ENCODE measurements at regions not wholly inside any gene's neighbourhood (a gene's known extent, or its start where the extent isn't known, plus 50 kb on each side); places are given as distances from the start of the nearest gene placed in this dataset.

DNA sequence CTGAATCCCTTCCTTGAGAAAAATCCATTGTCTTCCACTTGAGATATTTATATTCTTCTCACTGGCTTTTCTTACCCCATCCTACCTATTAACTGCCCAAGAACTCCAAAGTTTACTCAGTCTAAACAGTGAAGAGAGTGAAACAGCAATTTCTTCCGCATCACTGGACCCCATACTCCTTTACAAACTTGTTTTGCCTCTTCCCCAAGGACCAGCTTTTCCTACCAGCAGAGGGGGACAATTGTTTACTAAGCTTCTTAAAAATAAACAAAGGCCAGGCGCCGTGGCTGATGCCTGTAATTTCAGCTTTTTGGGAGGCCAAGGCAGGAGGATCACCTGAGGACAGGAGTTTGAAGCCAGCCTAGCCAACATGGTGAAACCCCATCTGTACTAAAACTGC, 52.0 kb downstream of the LRATD1 start:
- DNase-seq = no peak
- intact Hi-C loops (cut with DNase I; ENCODE audit: low total_unique reads) (no loop called here), in situ Hi-C loops (cut with MboI; ENCODE audit: low sequenced_read_pairs in 4 of 4) (no loop called here)
- H3K9me3 ChIP-seq = no peaks in the 10 kb centered on the region
- H3K4me1 ChIP-seq = no peaks in the 10 kb centered on the region
- ATAC-seq = no peak
- no peak overlapping the region for H3K4me3 ChIP-seq
- H3K36me3 ChIP-seq = no peaks in the 10 kb centered on the region
- H3K27me3 ChIP-seq = no peaks in the 10 kb centered on the region
- H3K27ac ChIP-seq = no peak overlapping the region
- no peak for TF ChIP-seq POLR2A (IDR thresholded peaks at IDR 0.05)
- TF ChIP-seq, protein P1, sequence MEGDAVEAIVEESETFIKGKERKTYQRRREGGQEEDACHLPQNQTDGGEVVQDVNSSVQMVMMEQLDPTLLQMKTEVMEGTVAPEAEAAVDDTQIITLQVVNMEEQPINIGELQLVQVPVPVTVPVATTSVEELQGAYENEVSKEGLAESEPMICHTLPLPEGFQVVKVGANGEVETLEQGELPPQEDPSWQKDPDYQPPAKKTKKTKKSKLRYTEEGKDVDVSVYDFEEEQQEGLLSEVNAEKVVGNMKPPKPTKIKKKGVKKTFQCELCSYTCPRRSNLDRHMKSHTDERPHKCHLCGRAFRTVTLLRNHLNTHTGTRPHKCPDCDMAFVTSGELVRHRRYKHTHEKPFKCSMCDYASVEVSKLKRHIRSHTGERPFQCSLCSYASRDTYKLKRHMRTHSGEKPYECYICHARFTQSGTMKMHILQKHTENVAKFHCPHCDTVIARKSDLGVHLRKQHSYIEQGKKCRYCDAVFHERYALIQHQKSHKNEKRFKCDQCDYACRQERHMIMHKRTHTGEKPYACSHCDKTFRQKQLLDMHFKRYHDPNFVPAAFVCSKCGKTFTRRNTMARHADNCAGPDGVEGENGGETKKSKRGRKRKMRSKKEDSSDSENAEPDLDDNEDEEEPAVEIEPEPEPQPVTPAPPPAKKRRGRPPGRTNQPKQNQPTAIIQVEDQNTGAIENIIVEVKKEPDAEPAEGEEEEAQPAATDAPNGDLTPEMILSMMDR (IDR thresholded peaks at IDR 0.05 in 4 of 5, conservative IDR thresholded peaks at IDR 0.05 in 1 of 5) = no peak

DNA sequence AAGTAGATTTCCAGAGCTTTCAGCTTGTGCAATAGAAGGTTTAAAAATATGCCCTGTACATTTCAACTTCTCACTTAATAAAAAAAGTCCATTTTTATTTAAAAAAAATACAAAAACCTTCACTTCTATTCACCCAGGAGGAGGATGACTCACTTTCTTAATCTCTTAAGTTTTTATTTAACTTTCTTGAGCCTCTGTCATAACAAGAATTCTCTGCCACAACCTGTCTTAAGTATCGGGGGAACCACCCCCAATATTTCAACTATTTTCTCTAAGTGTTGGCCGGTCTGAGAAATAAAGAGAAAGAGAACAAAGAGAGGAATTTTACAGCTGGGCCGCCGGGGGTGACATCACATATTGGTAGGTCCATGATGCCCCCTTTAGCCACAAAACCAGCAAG, 58.4 kb downstream of the LRATD1 start:
- no peak overlapping the region for H3K27ac ChIP-seq
- no peak for TF ChIP-seq POLR2A (IDR thresholded peaks at IDR 0.05)
- TF ChIP-seq, protein P1 (IDR thresholded peaks at IDR 0.05 in 4 of 5, conservative IDR thresholded peaks at IDR 0.05 in 1 of 5) = no peak

DNA sequence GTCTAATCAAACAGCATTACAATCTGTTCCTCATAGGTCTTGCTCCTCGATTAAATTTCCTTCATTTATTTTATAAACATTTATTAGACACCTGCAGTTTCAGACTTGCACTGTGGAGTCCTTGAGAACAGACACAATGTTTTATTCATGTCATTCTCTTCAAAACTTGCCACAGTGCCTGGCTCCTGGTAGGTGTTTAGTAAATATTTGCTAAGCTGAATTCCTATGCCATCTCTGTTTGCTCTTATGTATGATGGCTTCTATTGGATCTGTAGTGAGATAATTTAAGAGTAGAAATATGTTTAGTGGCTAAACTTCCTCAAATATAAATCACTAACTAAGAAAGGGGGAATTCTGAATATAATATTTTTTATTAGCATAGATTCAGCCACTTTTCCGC, 61.4 kb downstream of the LRATD1 start:
- H3K4me1 ChIP-seq = no peaks in the 10 kb centered on the region
- no peak for DNase-seq
- ATAC-seq = no peak
- no peak overlapping the region for H3K27ac ChIP-seq
- in situ Hi-C loops (cut with MboI; ENCODE audit: low sequenced_read_pairs in 4 of 4) = no loop called here
- H3K27me3 ChIP-seq = no peaks in the 10 kb centered on the region
- H3K4me3 ChIP-seq = no peak overlapping the region
- H3K36me3 ChIP-seq = no peaks in the 10 kb centered on the region
- TF ChIP-seq POLR2A (IDR thresholded peaks at IDR 0.05) = no peak
- TF ChIP-seq, protein P1 (IDR thresholded peaks at IDR 0.05 in 4 of 5, conservative IDR thresholded peaks at IDR 0.05 in 1 of 5) = no peak
- H3K9me3 ChIP-seq = no peaks in the 10 kb centered on the region
- intact Hi-C loops (cut with DNase I; ENCODE audit: low total_unique reads) = no loop called here

More for the DNA sequence above, 58.4 kb downstream of the LRATD1 start:
- Histone ChIP-seq H3K9me3 (no peaks in the 10 kb centered on the region), H3K4me3 (no peak overlapping the region), H3K27me3 (no peaks in the 10 kb centered on the region), H3K36me3 (no peaks in the 10 kb centered on the region), H3K4me1 (no peaks in the 10 kb centered on the region)
- intact Hi-C loops (cut with DNase I; ENCODE audit: low total_unique reads) = no loop called here
- DNase-seq (no peak), ATAC-seq (no peak)
- in situ Hi-C loops (cut with MboI; ENCODE audit: low sequenced_read_pairs in 4 of 4) = no loop called here

DNA sequence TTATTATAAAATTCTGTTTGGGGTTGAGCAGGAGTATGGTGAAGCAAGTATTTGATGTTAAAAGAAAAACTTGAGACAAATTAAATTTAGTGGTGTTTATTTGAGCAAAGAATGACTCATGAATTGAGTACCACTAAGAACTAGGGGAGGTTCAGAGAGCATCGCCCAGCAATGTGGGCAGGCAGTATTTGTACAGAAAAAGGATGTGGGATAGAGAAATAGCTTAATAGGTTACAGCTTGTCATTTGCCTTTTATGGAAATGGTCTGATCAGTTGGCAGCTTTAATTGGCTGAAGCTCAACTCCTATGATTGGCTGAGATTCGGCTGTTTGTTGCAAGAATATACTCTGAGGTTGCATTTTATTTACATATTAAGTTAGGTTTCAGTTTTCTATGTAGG, 68.2 kb downstream of the LRATD1 start:
- no peak for DNase-seq
- Histone ChIP-seq H3K9me3 (no peaks in the 10 kb centered on the region), H3K27me3 (no peaks in the 10 kb centered on the region), H3K4me1 (no peaks in the 10 kb centered on the region), H3K4me3 (no peak overlapping the region), H3K36me3 (no peaks in the 10 kb centered on the region), H3K27ac (no peak overlapping the region)
- intact Hi-C loops (cut with DNase I; ENCODE audit: low total_unique reads) (no loop called here), in situ Hi-C loops (cut with MboI; ENCODE audit: low sequenced_read_pairs in 4 of 4) (no loop called here)
- no peak for ATAC-seq
- TF ChIP-seq, protein P1 (IDR thresholded peaks at IDR 0.05 in 4 of 5, conservative IDR thresholded peaks at IDR 0.05 in 1 of 5) = no peak
- TF ChIP-seq POLR2A (IDR thresholded peaks at IDR 0.05) = no peak

DNA sequence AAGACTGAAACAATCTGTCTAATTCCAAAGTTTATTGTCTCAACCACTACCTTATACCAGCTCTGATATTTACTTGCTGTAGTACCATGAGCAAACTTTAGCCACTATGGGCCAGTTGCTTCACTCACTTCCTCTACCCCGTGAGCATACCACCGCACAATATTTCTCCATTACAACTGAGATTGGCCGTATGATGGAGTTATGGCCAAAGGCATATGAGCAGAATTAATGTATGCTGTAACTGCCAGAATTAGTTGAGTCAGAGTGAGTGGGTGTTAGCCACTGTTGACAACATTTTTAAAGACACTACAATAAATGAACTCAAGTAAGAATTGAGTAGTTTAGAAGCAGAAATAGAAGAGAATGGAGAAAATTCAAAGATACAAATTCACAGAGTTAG, 69.7 kb downstream of the LRATD1 start:
- no peak overlapping the region for H3K27ac ChIP-seq
- intact Hi-C loops (cut with DNase I; ENCODE audit: low total_unique reads) = no loop called here
- no peaks in the 10 kb centered on the region for H3K4me1 ChIP-seq
- TF ChIP-seq, protein P1 (IDR thresholded peaks at IDR 0.05 in 4 of 5, conservative IDR thresholded peaks at IDR 0.05 in 1 of 5) = no peak
- no peak for TF ChIP-seq POLR2A (IDR thresholded peaks at IDR 0.05)
- H3K36me3 ChIP-seq = no peaks in the 10 kb centered on the region
- in situ Hi-C loops (cut with MboI; ENCODE audit: low sequenced_read_pairs in 4 of 4) = no loop called here
- no peaks in the 10 kb centered on the region for H3K9me3 ChIP-seq
- DNase-seq (no peak), ATAC-seq (no peak)
- no peaks in the 10 kb centered on the region for H3K27me3 ChIP-seq
- H3K4me3 ChIP-seq = no peak overlapping the region

Data from gastrocnemius medialis (tissue), 4 donors.